Colonic mucosa (tissue), 4 donors: ENCODE measurements at regions not wholly inside any gene's neighbourhood (a gene's known extent, or its start where the extent isn't known, plus 50 kb on each side); places are given as distances from the start of the nearest gene placed in this dataset.

ENCODE experiments used
- DNase-seq: peaks from one replicate; pipeline ENCODE4 v3.0.0-alpha.2; 2020
- H3K27ac ChIP-seq: fragments of 200-600 bp; one replicate; pipeline ENCODE4 v1.8.0; 2021
- H3K27me3 ChIP-seq: fragments of 200-600 bp; one replicate; pipeline ENCODE4 v1.8.0; 2021
- H3K36me3 ChIP-seq: fragments of 200-600 bp; one replicate; pipeline ENCODE4 v1.8.0; 2021
- H3K4me1 ChIP-seq: fragments of 200-600 bp; one replicate; pipeline ENCODE4 v1.8.0; 2021; ENCODE audit warnings: mild to moderate bottlenecking
- H3K4me3 ChIP-seq: fragments of 200-600 bp; one replicate; pipeline ENCODE4 v1.8.0; 2021
- H3K9ac ChIP-seq, 2 donors: one replicate each; pipeline ENCODE4 v1.7.0; 2013; ENCODE audit warnings: control low read depth in 2 of 2, low read depth in 2 of 2, low read length in 2 of 2
- H3K9me3 ChIP-seq: fragments of 200-600 bp; one replicate; pipeline ENCODE4 v1.8.0; 2021
- CTCF ChIP-seq: fragments of 200-600 bp; IDR thresholded peaks from one replicate; pipeline ENCODE4 v1.8.0; 2022; ENCODE audit warnings: antibody characterized with exemption, mild to moderate bottlenecking
- intact Hi-C: fragments of 100-400 bp; cut with DNase I; formaldehyde crosslinking; loops from one replicate; pipeline ENCODE4 v1.14.1; 2022
- donor health status: healthy.
- donor health status: DM: no; HTN: no; CAD: no.
- donor health status: DM: no; HTN: no; CAD: no.

DNA sequence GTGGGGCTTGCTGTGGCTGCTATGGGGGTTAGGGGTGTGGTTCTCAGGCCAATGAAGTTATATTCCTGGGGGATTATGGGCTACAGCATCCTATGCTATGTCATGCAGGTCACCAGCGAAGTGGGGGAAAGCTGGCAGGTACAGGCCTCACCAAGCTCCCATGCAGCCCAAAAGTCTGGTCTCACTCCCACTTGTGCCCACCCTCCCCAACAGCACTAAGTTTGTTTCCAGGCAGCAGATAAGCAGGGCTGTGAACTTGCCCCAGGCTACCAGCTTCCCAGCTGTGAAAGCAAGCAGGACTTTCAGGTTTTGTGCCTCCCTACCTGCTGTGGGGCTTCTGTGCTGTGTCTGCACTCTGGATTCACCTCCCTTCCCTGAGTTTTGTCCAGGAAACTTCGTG lies 469.7 kb downstream of the CPS1 start:
- no peak overlapping the region for H3K27ac ChIP-seq
- no peak overlapping the region for H3K9ac ChIP-seq
- H3K4me3 ChIP-seq, result no peak overlapping the region
- no peaks in the 10 kb centered on the region for H3K27me3 ChIP-seq
- H3K36me3 ChIP-seq, result no peaks in the 10 kb centered on the region
- no peak for DNase-seq
- H3K9me3 ChIP-seq, result no peaks in the 10 kb centered on the region
- H3K4me1 ChIP-seq, result no peaks in the 10 kb centered on the region
- intact Hi-C loops, result no loop called here
- TF ChIP-seq CTCF, result no peak

DNA sequence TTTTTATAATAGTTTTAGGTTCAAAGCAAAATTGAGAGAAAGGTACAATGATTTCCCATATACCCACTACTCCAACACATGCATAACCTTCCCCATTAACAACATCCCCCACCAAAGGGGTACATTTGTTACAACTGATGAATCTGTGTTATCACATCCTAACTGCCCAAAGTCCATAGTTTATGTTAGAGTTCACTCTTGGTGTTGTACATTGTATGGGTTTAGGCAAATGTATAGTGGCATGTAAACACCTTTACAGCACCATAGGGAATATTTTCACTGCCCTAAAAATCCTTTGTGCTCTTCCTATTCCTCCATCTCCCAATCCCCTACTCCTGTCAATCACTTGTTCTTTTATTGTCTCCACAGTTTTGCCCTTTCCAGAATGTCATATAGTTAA lies 471.6 kb downstream of the CPS1 start:
- H3K27me3 ChIP-seq, result no peaks in the 10 kb centered on the region
- no peaks in the 10 kb centered on the region for H3K9me3 ChIP-seq
- no peak overlapping the region for H3K27ac ChIP-seq
- no peaks in the 10 kb centered on the region for H3K4me1 ChIP-seq
- no peak overlapping the region for H3K4me3 ChIP-seq
- no peaks in the 10 kb centered on the region for H3K36me3 ChIP-seq
- no peak overlapping the region for H3K9ac ChIP-seq
- no peak for DNase-seq
- intact Hi-C loops, result no loop called here
- no peak for TF ChIP-seq CTCF

DNA sequence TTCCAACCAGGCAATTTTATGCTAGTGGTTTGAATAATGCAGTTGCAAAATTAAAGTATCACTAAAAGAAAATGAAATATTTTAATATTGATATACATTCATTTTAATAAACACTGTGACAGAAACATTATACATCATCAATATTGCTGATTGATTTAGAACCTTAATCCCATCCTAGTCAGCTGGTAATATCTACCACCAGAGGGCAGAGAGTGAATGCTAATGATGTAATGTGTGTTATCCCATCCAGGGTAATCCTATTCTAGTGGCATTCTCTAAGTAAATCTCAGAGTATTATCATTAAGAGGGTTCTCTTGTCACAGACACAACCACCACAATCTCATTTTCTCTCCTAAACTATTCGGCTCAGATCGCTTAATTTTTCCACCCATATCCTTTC lies 477.4 kb downstream of the CPS1 start:
- H3K27me3 ChIP-seq, result no peaks in the 10 kb centered on the region
- no peaks in the 10 kb centered on the region for H3K9me3 ChIP-seq
- H3K9ac ChIP-seq, result no peak overlapping the region
- no peak for DNase-seq
- H3K4me3 ChIP-seq, result no peak overlapping the region
- TF ChIP-seq CTCF, result no peak
- intact Hi-C loops, result loop anchor here (10.0 kb wide), 1 partner anchor 419 kb away; no protein-coding TSS in a partner anchor
- H3K4me1 ChIP-seq, result no peaks in the 10 kb centered on the region
- no peak overlapping the region for H3K27ac ChIP-seq
- no peaks in the 10 kb centered on the region for H3K36me3 ChIP-seq

GRCh38 chr2:211035548-211036185 lies 479.3 kb downstream of the CPS1 start:
- Histone ChIP-seq H3K9me3 (no peaks in the 10 kb centered on the region), H3K4me1 (no peaks in the 10 kb centered on the region), H3K27ac (no peak overlapping the region), H3K27me3 (no peaks in the 10 kb centered on the region), H3K36me3 (no peaks in the 10 kb centered on the region), H3K9ac (no peak overlapping the region), H3K4me3 (no peak overlapping the region)
- intact Hi-C loops, result loop anchor here (10.0 kb wide), 1 partner anchor 421 kb away; no protein-coding TSS in a partner anchor
- peak; percentile 32 for TF ChIP-seq CTCF
- peak; percentile 17 for DNase-seq

GRCh38 chr2:211045025-211045424 lies 488.6 kb downstream of the CPS1 start:
- no peaks in the 10 kb centered on the region for H3K36me3 ChIP-seq
- DNase-seq, result no peak
- TF ChIP-seq CTCF, result no peak
- no peak overlapping the region for H3K4me3 ChIP-seq
- H3K27ac ChIP-seq, result no peak overlapping the region
- H3K27me3 ChIP-seq, result no peaks in the 10 kb centered on the region
- no peak overlapping the region for H3K9ac ChIP-seq
- H3K4me1 ChIP-seq, result no peaks in the 10 kb centered on the region
- no peaks in the 10 kb centered on the region for H3K9me3 ChIP-seq
- intact Hi-C loops, result no loop called here
